Lung (tissue), 11 donors: ENCODE measurements at regions not wholly inside any gene's neighbourhood (a gene's known extent, or its start where the extent isn't known, plus 50 kb on each side); places are given as distances from the start of the nearest gene placed in this dataset.

ENCODE experiments used
- ATAC-seq: fragments of 200-7000 bp; cut with Tn5 transposase; one replicate; pipeline ENCODE4 v1.9.1; 2020; ENCODE audit warnings: moderate number of reproducible peaks; ENCODE audit not compliant: insufficient read depth, low FRiP score
- DNase-seq, 3 donors: peaks; one replicate each; pipeline ENCODE4 v3.0.0-alpha.2; 2013 to 2017
- H3K27ac ChIP-seq, 2 donors: one replicate each; pipeline ENCODE4 v1.5.1; 2013; ENCODE audit warnings: mild to moderate bottlenecking in 2 of 2, moderate library complexity in 2 of 2, control low read depth in 1 of 2, inconsistent platforms in 1 of 2, low read depth in 1 of 2, low read length in 1 of 2
- H3K27me3 ChIP-seq, 3 donors: one replicate each; pipeline ENCODE4 v1.5.1; 2013; ENCODE audit warnings: low read length in 2 of 3; ENCODE audit not compliant: control insufficient read depth in 3 of 3, insufficient read depth in 3 of 3
- H3K36me3 ChIP-seq, 4 donors: one replicate each; pipeline ENCODE4 v1.5.1; 2013; ENCODE audit warnings: low read length in 4 of 4, mild to moderate bottlenecking in 1 of 4, moderate library complexity in 1 of 4; ENCODE audit not compliant: control insufficient read depth in 4 of 4, insufficient read depth in 4 of 4
- H3K4me1 ChIP-seq, 5 donors: one replicate each; pipeline ENCODE4 v1.5.1; 2013; ENCODE audit warnings: low read length in 5 of 5, mild to moderate bottlenecking in 2 of 5, moderate library complexity in 1 of 5; ENCODE audit not compliant: control insufficient read depth in 5 of 5, insufficient read depth in 5 of 5
- H3K4me3 ChIP-seq: one replicate; pipeline ENCODE4 v1.5.1; 2013; ENCODE audit warnings: mild to moderate bottlenecking, control low read depth, moderate library complexity
- H3K9ac ChIP-seq, 2 donors: one replicate each; pipeline ENCODE4 v1.5.1; 2013; ENCODE audit warnings: low read length in 2 of 2, control low read depth in 1 of 2; ENCODE audit not compliant: insufficient read depth in 1 of 2
- H3K9me3 ChIP-seq, 4 donors: one replicate each; pipeline ENCODE4 v1.5.1; 2013; ENCODE audit warnings: low read length in 3 of 4, mild to moderate bottlenecking in 1 of 4, moderate library complexity in 1 of 4; ENCODE audit not compliant: control insufficient read depth in 4 of 4, insufficient read depth in 3 of 4
- CTCF ChIP-seq: IDR thresholded peaks from 2 replicates; pipeline ENCODE4 v1.5.1; 2012; ENCODE audit warnings: mild to moderate bottlenecking; ENCODE audit errors: control extremely low read depth, extremely low read depth
- WGBS, 2 donors: extraction: QIAGEN DNeasy Blood & Tissue Kit; methylation state at CpG; one replicate each; pipeline ENCODE4 v1.1.7; 2013; 5-methylcytosine and 5-hydroxymethylcytosine counted together
- donor health status: control.
- donor health status: control.
- donor health status: Bipolar disorder and iron deficiency.
- donor health status: healthy.
- donor health status: DM: yes; HTN: yes; CAD: no.

GRCh38 chr21:25328736-25329135, 278.5 kb downstream of the MRPL39 start:
- TF ChIP-seq CTCF: no peak
- ATAC-seq (no peak), DNase-seq (no peak)
- Histone ChIP-seq H3K27me3 (no peaks in the 10 kb centered on the region), H3K36me3 (no peaks in the 10 kb centered on the region), H3K9ac (no peak overlapping the region), H3K27ac (no peak overlapping the region), H3K4me1 (peaks cover 0 to 5% (median 0%) of the 10 kb centered on the region in 5 donors), H3K4me3 (no peak overlapping the region), H3K9me3 (no peaks in the 10 kb centered on the region)
- WGBS, 2 donors: 31 to 50% methylated on average over 1 of the region's 1 CpG

- Histone ChIP-seq H3K27ac (no peak overlapping the region), H3K9me3 (no peaks in the 10 kb centered on the region), H3K4me3 (no peak overlapping the region), H3K9ac (no peak overlapping the region), H3K4me1 (peaks cover 0 to 5% (median 0%) of the 10 kb centered on the region in 5 donors), H3K36me3 (no peaks in the 10 kb centered on the region), H3K27me3 (no peaks in the 10 kb centered on the region)
- WGBS, 2 donors: 76 to 86% methylated on average over 2 of the region's 2 CpGs
- DNase-seq (no peak), ATAC-seq (no peak)
- no peak for TF ChIP-seq CTCF
Observed at GRCh38 chr21:25326181-25326580, 281.1 kb downstream of the MRPL39 start.

GRCh38 chr21:25324666-25325065, 282.6 kb downstream of the MRPL39 start:
- ATAC-seq (no peak), DNase-seq (no peak)
- WGBS, 2 donors: 93 to 94% methylated on average over 6 of the region's 6 CpGs
- Histone ChIP-seq H3K4me3 (no peak overlapping the region), H3K27ac (no peak overlapping the region), H3K27me3 (no peaks in the 10 kb centered on the region), H3K4me1 (peaks cover 0 to 5% (median 0%) of the 10 kb centered on the region in 5 donors), H3K9me3 (peaks cover 0 to 3% (median 0%) of the 10 kb centered on the region in 4 donors), H3K36me3 (no peaks in the 10 kb centered on the region), H3K9ac (no peak overlapping the region)
- no peak for TF ChIP-seq CTCF

GRCh38 chr21:25323356-25323949, 283.8 kb downstream of the MRPL39 start:
- no peak for TF ChIP-seq CTCF
- Histone ChIP-seq H3K4me1 (no peaks in the 10 kb centered on the region), H3K27ac (no peak overlapping the region), H3K4me3 (no peak overlapping the region), H3K9me3 (peaks cover 0 to 3% (median 0%) of the 10 kb centered on the region in 4 donors), H3K9ac (no peak overlapping the region), H3K27me3 (no peaks in the 10 kb centered on the region), H3K36me3 (no peaks in the 10 kb centered on the region)
- 64 to 81% methylated on average over 7 of the region's 7 CpGs for WGBS, 2 donors
- no peak for ATAC-seq
- DNase-seq: no peak
